HG03196 (cell line): ENCODE measurements at regions not wholly inside any gene's neighbourhood (a gene's known extent, or its start where the extent isn't known, plus 50 kb on each side); places are given as distances from the start of the nearest gene placed in this dataset.
"Not testable (repeated sequence)": the region's sequence is repeated elsewhere in the genome, so short reads cannot be mapped to it uniquely, and the experiment has no call there.

ENCODE experiments used
- ATAC-seq: cut with Tn5 transposase; IDR thresholded peaks from one replicate; pipeline ENCODE4 v1.9.1; 2021; ENCODE audit not compliant: unreplicated experiment

- ATAC-seq = no peak
Observed at GRCh38 chr3:25171897-25172296, 256.2 kb upstream of the RARB start.

- ATAC-seq = no peak
Observed at GRCh38 chr3:25173606-25174005, 254.5 kb upstream of the RARB start.

GRCh38 chr3:25174251-25174650, 253.8 kb upstream of the RARB start:
- no peak for ATAC-seq

GRCh38 chr3:25177041-25177440, 251.0 kb upstream of the RARB start:
- no peak for ATAC-seq

- no peak for ATAC-seq
Observed at GRCh38 chr3:25178672-25179071, 249.4 kb upstream of the RARB start.

GRCh38 chr3:25181096-25181495, 247.0 kb upstream of the RARB start:
- no peak for ATAC-seq

GRCh38 chr3:25182794-25183193, 245.3 kb upstream of the RARB start:
- ATAC-seq = no peak

- no peak for ATAC-seq
Observed at GRCh38 chr3:25184641-25185250, 243.3 kb upstream of the RARB start.

GRCh38 chr3:25191673-25192072, 236.4 kb upstream of the RARB start:
- ATAC-seq = no peak

GRCh38 chr3:25199567-25199966, 228.5 kb upstream of the RARB start:
- ATAC-seq = not testable (repeated sequence)

GRCh38 chr3:25212736-25213135, 215.3 kb upstream of the RARB start:
- ATAC-seq = no peak

- no peak for ATAC-seq
Observed at GRCh38 chr3:25214034-25214433, 214.0 kb upstream of the RARB start.

- ATAC-seq = no peak
Observed at GRCh38 chr3:25218362-25218761, 209.7 kb upstream of the RARB start.

- no peak for ATAC-seq
Observed at GRCh38 chr3:25226747-25227146, 201.3 kb upstream of the RARB start.

GRCh38 chr3:25229586-25229985, 198.5 kb upstream of the RARB start:
- no peak for ATAC-seq

- no peak for ATAC-seq
Observed at GRCh38 chr3:25235031-25235430, 193.0 kb upstream of the RARB start.

GRCh38 chr3:25235466-25235865, 192.6 kb upstream of the RARB start:
- ATAC-seq = no peak

GRCh38 chr3:25237602-25238001, 190.5 kb upstream of the RARB start:
- no peak for ATAC-seq

- no peak for ATAC-seq
Observed at GRCh38 chr3:25239042-25239441, 189.0 kb upstream of the RARB start.

- ATAC-seq = no peak
Observed at GRCh38 chr3:25246913-25247312, 181.2 kb upstream of the RARB start.

GRCh38 chr3:25252291-25252690, 175.8 kb upstream of the RARB start:
- no peak for ATAC-seq

GRCh38 chr3:25257026-25257425, 171.0 kb upstream of the RARB start:
- ATAC-seq = no peak

- ATAC-seq = no peak
Observed at GRCh38 chr3:25259871-25260270, 168.2 kb upstream of the RARB start.

GRCh38 chr3:25262322-25262721, 165.7 kb upstream of the RARB start:
- no peak for ATAC-seq
